ENCODE measurements at regions not wholly inside any gene's neighbourhood (a gene's known extent, or its start where the extent isn't known, plus 50 kb on each side); places are given as distances from the start of the nearest gene placed in this dataset.
A peak's percentile ranks its signal among the peaks of the same experiment; 100 is the strongest.

DNA sequence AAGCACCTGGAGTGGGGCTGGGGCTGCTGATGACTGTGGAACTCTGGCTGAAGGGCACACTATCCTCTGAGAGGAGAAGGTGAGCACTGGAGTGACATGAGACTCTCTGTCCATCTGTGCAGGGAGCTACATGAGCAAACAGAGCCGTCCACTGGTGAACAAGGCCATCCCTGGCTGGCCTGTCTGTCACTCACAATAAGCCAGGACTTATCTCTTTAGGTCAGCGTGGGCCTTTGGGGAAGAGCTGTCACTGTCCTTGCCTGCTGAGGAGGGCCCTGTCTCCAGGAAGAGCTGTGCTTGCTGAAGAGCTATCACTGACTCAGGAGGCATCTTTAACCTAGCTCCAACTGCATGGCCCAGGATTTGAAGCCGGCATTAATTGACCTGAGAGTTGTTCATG, 82.1 kb downstream of the FOXD2 start:
- intact Hi-C loops (cut with DNase I) = no loop called here
- H3K36me3 ChIP-seq (replicated peaks in 1 of 2) = no peaks in the 10 kb centered on the region

DNA sequence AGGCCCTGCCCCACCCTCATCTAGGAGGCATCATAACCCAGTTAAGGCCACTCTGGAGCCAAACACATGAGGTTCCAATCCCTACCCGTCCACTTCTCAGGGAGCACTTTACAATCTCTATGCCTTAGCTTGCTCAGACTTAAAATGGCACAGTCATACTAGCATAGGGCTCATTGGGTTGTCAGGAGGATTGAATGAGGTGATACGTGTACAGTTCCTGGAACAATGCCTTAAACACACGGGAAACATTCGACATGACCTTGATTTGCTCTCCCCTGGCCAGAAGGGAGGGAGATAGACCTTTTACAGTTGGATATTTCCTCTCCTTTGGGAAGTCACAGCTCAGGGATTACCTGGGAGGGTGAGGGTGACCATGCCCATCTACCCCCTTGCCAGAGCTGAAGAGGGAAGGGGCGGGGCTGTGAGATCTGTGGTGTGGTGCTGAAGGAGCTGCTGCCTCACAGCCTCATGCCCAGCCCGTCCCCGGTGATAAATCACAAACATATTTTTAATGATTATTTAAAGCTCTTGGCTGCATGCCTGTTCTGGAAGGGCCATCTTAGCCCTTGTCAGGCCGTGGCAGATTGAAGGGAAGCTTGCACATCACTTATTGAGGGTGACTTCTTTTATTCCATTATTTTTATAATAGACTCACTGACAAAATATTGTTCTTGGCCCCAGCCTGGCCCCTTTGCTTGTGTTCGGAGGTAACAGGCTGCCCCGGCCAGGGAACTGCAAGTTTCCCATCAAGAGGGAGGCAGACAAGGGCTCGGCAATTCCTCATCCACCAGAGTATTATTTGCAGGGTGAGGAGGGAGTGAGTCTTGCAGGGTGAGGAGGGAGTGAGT, 83.4 kb downstream of the FOXD2 start:
- peak in 6 of 7 donors; percentile 30 to 75 (median 56) for DNase-seq
- no peaks in the 10 kb centered on the region for H3K9me3 ChIP-seq (replicated peaks in 1 of 3)
- H3K27ac ChIP-seq = peak overlapping the region in 3 of 5 donors; percentile 52 to 70 (median 58)
- H3K36me3 ChIP-seq (replicated peaks in 1 of 2) = no peaks in the 10 kb centered on the region
- TF ChIP-seq POLR2A (IDR thresholded peaks at IDR 0.05) = no peak
- TF ChIP-seq, protein P1, sequence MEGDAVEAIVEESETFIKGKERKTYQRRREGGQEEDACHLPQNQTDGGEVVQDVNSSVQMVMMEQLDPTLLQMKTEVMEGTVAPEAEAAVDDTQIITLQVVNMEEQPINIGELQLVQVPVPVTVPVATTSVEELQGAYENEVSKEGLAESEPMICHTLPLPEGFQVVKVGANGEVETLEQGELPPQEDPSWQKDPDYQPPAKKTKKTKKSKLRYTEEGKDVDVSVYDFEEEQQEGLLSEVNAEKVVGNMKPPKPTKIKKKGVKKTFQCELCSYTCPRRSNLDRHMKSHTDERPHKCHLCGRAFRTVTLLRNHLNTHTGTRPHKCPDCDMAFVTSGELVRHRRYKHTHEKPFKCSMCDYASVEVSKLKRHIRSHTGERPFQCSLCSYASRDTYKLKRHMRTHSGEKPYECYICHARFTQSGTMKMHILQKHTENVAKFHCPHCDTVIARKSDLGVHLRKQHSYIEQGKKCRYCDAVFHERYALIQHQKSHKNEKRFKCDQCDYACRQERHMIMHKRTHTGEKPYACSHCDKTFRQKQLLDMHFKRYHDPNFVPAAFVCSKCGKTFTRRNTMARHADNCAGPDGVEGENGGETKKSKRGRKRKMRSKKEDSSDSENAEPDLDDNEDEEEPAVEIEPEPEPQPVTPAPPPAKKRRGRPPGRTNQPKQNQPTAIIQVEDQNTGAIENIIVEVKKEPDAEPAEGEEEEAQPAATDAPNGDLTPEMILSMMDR (IDR thresholded peaks at IDR 0.05) = no peak
- peaks cover 20 to 24% of the 10 kb centered on the region in 2 donors for H3K4me1 ChIP-seq (replicated peaks in 1 of 2)
- H3K4me3 ChIP-seq = no peak overlapping the region
- WGBS, 4 donors = 33 to 47% (median 40%) methylated on average over 10 to 11 of the region's 11 CpGs
- intact Hi-C loops (cut with DNase I) = no loop called here
- no peaks in the 10 kb centered on the region for H3K27me3 ChIP-seq

More for the DNA sequence above, 82.1 kb downstream of the FOXD2 start:
- no peak overlapping the region for H3K4me3 ChIP-seq
- H3K4me1 ChIP-seq (replicated peaks in 1 of 2) = peaks cover 20 to 24% of the 10 kb centered on the region in 2 donors
- no peak for TF ChIP-seq POLR2A (IDR thresholded peaks at IDR 0.05)
- TF ChIP-seq, protein P1 (IDR thresholded peaks at IDR 0.05) = no peak
- WGBS, 4 donors = 30 to 64% (median 50%) methylated on average over 3 of the region's 3 CpGs
- peak overlapping the region in 3 of 5 donors; percentile 52 to 70 (median 58) for H3K27ac ChIP-seq
- no peaks in the 10 kb centered on the region for H3K9me3 ChIP-seq (replicated peaks in 1 of 3)
- H3K27me3 ChIP-seq = no peaks in the 10 kb centered on the region
- peak in 5 of 7 donors; percentile 22 to 51 (median 28) for DNase-seq

- TF ChIP-seq, protein P1 (IDR thresholded peaks at IDR 0.05) = no peak
- no peak for TF ChIP-seq POLR2A (IDR thresholded peaks at IDR 0.05)
- Histone ChIP-seq H3K36me3 (replicated peaks in 1 of 2) (no peaks in the 10 kb centered on the region), H3K27ac (no peak overlapping the region), H3K27me3 (no peaks in the 10 kb centered on the region), H3K4me3 (no peak overlapping the region), H3K4me1 (replicated peaks in 1 of 2) (peaks cover 20 to 24% of the 10 kb centered on the region in 2 donors), H3K9me3 (replicated peaks in 1 of 3) (no peaks in the 10 kb centered on the region)
- 81 to 88% (median 87%) methylated on average over 10 of the region's 10 CpGs for WGBS, 4 donors
- intact Hi-C loops (cut with DNase I) = no loop called here
- no peak for DNase-seq
Observed at GRCh38 chr1:47522935-47523834, 85.3 kb downstream of the FOXD2 start.

DNA sequence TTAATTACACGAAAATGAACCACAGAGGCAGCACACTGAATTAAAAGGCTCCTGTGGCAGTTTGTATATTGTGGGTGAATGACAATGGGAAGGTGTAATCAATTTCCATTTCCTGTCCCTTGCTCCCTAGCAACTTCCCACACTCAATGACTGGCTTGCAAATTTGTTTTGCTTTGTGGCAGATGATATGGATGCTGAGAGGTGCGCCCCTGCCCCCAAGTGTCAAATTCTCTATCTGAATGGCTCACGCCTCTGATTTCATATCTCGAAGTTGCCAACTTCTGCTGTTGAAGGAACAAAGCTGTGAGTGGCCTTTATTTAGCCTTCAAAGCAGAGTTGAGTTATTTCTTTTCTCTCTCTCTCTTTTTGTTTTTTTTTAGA, 86.0 kb downstream of the FOXD2 start:
- no peaks in the 10 kb centered on the region for H3K27me3 ChIP-seq
- intact Hi-C loops (cut with DNase I) = no loop called here
- H3K9me3 ChIP-seq (replicated peaks in 1 of 3) = no peaks in the 10 kb centered on the region
- H3K36me3 ChIP-seq (replicated peaks in 1 of 2) = no peaks in the 10 kb centered on the region
- H3K4me1 ChIP-seq (replicated peaks in 1 of 2) = peaks cover 20 to 24% of the 10 kb centered on the region in 2 donors
- TF ChIP-seq POLR2A (IDR thresholded peaks at IDR 0.05) = no peak
- TF ChIP-seq, protein P1 (IDR thresholded peaks at IDR 0.05) = no peak
- DNase-seq = no peak
- no peak overlapping the region for H3K4me3 ChIP-seq
- WGBS, 4 donors = 53 to 68% (median 65%) methylated on average over 4 of the region's 4 CpGs
- H3K27ac ChIP-seq = no peak overlapping the region
